Renal pelvis (tissue), 1 donor: ENCODE measurements at regions not wholly inside any gene's neighbourhood (a gene's known extent, or its start where the extent isn't known, plus 50 kb on each side); places are given as distances from the start of the nearest gene placed in this dataset.

Source experiments
- DNase-seq: peaks from one replicate; pipeline ENCODE4 v3.0.0-alpha.2; 2013

DNA sequence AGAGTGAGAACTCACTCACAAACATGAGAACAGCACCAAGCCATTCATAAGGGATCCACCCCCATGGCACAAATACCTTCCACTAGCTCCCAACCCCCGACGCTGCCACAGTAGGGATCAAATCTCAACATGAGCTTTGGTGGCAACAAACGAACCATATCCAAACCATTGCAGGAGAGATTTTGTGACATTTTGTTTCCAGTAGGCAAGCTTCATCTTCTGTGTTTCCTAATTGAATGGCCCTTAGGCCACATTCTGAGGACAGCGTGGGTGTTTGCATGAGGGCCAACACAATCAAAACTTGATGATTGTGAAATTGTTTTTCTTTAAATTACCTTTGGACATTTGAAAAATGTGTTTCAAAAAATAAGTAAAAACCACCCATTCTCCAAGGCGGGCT, 102.6 kb upstream of the LNX1 start:
- DNase-seq = no peak

DNA sequence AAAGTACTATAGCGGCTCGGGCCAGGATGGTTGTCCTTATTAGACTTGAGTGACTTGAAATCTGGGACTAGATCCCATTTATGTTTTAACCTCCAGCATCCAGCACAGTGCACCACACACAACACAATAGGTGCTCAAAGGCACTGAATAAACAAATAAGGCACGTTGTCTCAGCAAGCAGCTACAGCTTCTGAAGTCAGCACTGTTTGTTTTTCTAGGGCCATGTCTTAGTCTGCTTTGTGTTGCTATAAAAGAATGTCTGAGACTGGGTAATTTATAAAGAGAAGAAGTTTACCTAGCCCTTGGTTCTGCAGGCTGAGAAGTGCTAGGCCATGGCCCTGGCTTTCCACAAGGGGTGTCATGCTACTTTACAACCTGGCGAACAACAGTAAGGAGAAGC, 102.1 kb upstream of the LNX1 start:
- no peak for DNase-seq

GRCh38 chr4:53688186-53688790, 97.0 kb upstream of the LNX1 start:
- DNase-seq = no peak

DNA sequence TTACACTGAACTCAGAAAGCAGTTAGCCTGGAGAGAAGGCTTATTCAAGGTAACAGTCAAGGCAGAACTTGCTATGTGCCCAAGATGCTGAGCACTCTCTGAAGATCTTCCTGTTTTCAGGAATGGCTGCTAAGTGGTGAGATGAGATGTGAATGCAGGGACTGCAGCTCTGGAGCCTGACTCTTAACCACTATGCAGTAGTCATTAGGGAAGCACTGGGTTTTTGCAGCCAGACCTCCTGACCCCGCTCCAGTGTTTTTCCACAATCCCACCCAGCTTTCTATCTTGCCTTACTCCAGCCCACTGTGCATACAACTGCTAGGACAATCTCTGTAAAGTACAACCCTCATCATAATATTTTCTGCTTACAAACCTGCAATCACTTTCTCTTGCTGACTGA, 95.2 kb upstream of the LNX1 start:
- no peak for DNase-seq

DNA sequence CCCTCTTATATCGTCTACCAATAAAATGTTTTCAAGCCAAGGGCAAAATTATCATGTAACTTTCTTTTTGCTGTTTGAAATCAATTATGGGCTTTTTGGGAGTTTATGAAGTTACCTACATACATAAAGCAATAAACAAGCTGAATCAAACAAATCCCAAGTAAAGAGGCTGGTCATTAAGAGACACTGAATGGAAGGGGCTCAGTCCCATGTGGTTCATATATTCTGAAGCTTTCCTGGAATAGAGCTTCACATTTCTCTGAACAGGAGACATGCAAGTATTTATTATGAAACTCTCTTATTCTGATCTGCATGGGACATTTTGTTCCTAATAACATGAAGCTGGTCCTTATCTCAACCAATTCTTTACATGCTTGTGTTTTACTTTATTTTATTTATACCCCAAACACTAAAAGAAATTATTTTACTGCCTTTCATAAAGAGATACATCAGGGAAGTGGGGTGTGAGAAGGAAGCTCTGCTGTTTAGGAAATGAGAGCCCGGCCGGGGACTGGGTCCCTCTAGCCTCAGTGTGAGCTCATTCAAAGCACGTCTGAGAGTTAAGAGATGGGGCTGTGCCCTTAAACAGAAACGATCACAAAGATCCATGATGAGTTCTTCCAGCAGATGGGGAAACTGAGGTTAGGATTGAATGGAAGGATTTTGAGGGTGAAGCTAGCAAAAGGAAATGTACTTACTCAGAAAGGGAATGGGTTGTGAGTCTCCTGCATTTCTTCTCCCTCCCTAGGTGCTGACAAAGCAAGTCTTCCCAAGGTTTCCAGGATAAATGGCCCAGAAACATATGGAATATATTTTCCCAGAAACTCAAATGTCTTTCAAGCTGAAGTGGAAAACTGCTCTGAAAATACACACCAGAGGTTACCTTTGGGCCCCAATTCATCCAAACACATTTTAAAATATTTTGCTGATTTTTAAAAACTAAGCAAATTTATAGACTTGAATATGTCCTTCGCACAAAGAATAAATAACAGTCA, 93.1 kb upstream of the LNX1 start:
- no peak for DNase-seq

DNA sequence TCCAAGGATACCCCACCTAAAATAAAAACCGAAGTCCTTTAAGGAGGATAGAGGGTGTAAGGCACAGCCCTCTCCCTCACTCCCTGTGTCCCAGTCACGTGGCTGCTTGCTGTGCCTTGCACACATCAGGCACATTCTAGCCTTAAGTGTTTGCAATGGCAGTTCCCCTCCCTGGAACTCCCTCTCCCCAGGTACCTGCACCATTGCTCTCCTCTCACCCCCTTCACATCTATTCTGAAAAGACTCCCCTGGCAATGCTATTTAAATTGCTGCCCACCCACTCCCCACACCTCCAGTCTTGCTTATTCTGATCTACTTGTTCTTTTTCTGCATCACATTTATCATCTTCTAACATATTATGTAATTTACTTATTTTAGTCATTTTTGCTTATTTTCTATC, 91.6 kb upstream of the LNX1 start:
- DNase-seq = no peak

DNA sequence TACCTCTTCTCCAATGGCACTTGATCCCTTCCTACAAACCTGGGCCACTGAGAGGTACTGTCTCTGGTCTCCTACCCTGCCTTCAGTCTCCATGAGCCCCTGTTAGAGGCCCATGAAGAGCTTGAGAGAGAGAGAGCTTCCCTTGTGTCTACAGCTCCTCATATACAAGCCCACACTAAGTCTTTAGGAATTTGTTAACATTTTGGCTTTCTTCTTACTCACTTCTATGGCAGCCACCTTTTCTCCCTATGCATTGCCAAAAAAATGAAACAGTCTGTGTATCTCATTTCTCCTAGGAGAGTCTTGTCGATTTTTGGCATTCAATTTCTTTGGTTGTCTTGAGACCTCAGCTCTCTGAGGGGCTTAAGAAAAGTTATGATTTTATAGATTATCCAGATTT, 90.9 kb upstream of the LNX1 start:
- no peak for DNase-seq

- DNase-seq = no peak
Measured at GRCh38 chr4:53680598-53680997, 89.3 kb upstream of the LNX1 start.

DNA sequence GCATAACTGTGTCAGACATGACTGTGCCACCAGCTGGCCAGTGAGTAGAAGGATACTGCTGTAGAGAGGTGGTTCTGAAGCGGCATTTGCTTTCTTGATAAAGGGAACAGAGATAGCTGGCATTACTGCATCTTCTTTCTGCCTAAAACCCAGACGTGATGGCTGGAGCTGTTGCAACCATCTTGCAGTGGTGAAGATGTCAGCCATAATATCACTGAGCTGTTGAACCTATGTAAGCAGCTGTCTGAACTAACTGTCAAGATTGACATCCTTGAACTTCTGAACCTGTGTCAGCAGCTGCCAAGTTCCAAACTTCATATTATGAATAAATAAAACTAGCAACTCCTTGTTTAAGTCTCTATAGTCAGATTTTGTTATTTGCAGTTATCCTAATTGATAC, 88.9 kb upstream of the LNX1 start:
- no peak for DNase-seq

DNA sequence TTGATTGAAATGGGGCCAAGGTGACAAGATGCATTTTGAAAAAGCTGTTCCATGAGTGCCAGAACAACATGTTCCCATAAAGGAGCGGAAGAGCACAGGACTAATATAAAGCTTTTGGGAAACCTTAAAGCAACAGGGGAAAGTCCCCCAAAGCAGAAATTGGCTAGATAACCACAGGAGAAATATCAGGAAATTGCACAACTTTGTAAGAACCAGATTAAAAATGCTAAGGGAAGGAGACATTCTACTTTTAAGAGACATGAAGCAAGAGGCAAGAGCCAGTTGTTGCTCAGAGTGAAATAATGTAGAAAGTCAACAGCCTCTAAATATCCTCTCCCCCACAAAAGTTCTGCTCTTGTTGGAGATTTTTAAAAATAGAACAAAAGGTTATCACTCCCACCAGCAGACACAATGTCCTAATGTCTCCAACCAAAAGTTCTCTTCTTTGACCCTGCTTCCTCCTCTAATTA, 85.2 kb upstream of the LNX1 start:
- DNase-seq = no peak

- no peak for DNase-seq
Measured at GRCh38 chr4:53674903-53675302, 83.6 kb upstream of the LNX1 start.

- no peak for DNase-seq
Measured at GRCh38 chr4:53672873-53673272, 81.6 kb upstream of the LNX1 start.

DNA sequence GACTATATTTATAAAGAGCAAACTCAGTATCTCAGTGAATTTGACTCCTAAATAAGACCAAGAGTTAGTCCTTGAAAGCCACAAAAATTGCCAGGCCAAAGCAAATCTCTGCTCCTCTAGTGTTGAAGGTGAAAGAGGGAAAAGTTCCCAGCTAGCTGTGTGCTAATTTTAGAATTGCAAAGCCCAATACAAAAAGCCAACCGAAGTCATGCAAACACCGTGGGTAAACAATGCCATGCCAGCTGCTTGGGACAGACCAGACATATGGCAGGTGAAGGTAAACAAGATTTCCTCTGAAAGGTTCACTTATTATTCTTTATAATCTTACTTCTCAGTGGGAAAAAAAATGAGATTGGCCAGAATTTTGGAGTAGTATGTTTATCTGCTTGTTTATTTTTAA, 80.5 kb upstream of the LNX1 start:
- DNase-seq = no peak

DNA sequence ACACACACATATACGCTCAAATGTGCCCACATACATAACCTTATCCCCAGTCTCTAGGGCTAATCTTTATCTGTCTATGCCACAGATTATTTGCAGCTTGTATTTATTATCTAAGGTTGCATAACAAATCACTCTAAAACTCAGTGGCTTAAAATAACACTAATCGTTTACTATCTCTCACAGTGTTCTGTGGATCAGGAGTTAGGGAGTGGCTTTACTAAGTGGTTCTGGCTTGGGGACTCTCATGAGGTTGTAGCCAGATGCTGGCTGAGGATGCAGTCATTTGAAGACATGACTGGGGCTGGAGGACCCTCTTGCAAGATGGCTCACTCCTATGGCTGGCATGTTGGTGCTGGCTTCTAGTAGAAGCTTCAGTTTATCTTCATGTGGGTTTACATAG, 68.5 kb upstream of the LNX1 start:
- DNase-seq = no peak

GRCh38 chr4:53659112-53659511, 67.8 kb upstream of the LNX1 start:
- DNase-seq = no peak

GRCh38 chr4:53658029-53658428, 66.7 kb upstream of the LNX1 start:
- DNase-seq = no peak

DNA sequence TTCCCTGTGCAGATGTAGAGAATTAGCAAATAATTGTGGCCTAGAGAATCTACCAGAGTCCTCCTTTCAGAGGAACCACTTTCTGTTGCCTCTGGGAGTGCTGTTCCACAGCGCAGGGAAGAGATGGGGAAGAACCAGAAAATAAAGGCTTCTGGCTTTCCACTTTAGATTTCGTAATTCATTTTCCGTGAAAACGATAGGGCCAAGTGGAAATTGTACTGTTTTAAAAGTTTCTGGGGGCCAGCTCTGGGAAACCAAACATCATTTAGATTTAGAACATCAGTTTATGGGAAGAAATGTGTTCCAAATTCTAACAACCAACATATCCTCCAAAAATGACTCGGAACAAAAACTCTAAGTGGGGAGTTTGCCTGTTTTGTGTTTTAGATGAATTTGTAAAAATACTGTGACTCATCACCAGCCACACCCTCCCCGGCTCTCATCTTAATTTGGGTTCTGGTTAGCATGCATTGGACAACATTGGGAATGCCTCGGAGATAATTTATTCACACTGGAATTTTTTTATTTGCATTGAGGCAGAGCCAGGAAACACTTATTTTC, 65.2 kb upstream of the LNX1 start:
- DNase-seq = no peak

DNA sequence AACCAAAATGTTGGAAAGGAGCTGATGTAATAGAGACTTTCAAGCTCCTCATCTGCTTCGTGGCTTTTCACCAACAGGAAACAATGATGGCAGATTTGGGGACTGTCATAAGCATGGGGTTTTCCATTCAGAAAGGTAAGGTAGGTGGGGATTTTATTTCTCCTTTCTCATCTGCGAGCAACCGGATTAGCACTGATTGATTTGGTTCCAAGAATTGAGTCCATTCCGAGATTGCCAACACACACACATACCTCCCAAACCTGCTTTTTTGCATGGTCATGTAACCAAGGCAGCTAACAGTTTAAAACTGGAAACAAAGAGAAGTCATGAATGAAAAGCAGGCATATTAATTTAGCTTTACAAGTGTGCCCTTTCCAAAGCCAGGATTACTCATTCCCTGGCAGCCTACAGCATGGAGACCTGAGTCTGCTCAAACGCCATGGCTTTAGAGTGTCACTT, 63.0 kb upstream of the LNX1 start:
- DNase-seq = peak; percentile 38

GRCh38 chr4:53653484-53654053, 62.3 kb upstream of the LNX1 start:
- no peak for DNase-seq

GRCh38 chr4:53651156-53651735, 60.0 kb upstream of the LNX1 start:
- no peak for DNase-seq

DNA sequence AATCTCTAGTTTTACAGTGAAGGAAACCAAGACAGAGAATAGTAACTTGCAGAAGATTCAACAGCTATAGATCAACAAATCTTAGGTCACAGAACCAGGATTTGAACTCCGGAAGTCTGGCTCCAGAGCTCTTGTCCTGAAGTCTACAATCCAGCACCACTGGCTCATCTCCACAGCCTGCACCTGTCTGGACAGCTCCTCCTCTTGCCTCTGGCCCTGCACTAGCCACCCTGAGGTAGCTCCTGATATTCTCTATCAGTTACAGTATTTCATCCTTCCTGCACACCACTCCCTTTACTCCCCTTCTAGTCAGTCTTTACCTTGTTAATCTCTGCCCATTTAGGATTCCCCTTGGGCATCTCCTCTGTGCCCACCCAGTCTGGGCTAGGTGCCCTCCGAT, 58.1 kb upstream of the LNX1 start:
- no peak for DNase-seq

DNA sequence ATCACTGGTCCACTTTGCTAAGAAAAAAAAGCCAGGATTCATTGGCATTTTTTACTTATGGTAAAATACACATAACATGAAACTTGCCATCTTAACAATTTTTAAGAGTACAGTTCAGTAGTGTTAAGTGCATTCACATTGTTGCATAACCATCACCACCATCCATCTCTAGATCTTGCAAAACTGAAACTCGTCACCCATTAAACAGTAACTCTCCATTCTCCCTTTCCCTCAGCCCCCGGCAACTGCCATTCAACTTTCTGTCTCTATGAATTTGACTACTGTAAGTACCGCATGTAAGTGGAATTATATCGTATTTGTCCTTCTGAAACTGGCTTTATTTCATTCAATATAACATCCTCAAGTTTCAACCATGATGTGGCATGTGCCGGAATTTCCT, 56.3 kb upstream of the LNX1 start:
- DNase-seq = no peak
